H1 (cell line): ENCODE measurements at regions not wholly inside any gene's neighbourhood (a gene's known extent, or its start where the extent isn't known, plus 50 kb on each side); places are given as distances from the start of the nearest gene placed in this dataset.

ENCODE experiments used
- CTCF ChIA-PET: fragments of 300-600 bp; sonication (Branson Sonifier 250); formaldehyde crosslinking; loops from one replicate; lab custom pipeline; 2021; ENCODE audit not compliant: partially characterized antibody; lab: Charles Lee
- POLR2A ChIA-PET: fragments of 300-600 bp; sonication (Branson Sonifier 250); formaldehyde crosslinking; loops from one replicate; lab custom pipeline; 2021; ENCODE audit warnings: inconsistent platforms; ENCODE audit not compliant: partially characterized antibody; lab: Charles Lee
- DNase-seq, 2 experiments: peaks; one replicate each; pipeline versions ENCODE4 v3.0.0 to v3.0.0-alpha.2; 2010 to 2022; ENCODE audit warnings: low spot score in 2 of 2, low read depth in 1 of 2, mixed read lengths in 1 of 2
- FAIRE-seq: peaks from 2 replicates; lab custom pipeline; 2011; peaks lifted over from hg19 to GRCh38; lab: Jason Lieb, UNC
- H2AFZ ChIP-seq: 2 replicates; pipeline ENCODE4 v1.8.1; 2012; ENCODE audit warnings: low read length, inconsistent platforms
- H2AK5ac ChIP-seq: 2 replicates; pipeline ENCODE4 v1.6.1; 2013; ENCODE audit warnings: low read depth, low read length
- H2BK120ac ChIP-seq: replicated peaks from 2 replicates; pipeline ENCODE3; 2013; ENCODE audit warnings: low read depth, low read length, inconsistent platforms
- H2BK12ac ChIP-seq: 2 replicates; pipeline ENCODE4 v1.6.1; 2013; ENCODE audit warnings: low read depth, low read length
- H2BK15ac ChIP-seq: 2 replicates; pipeline ENCODE4 v1.6.1; 2013; ENCODE audit warnings: low read length
- H2BK20ac ChIP-seq: 2 replicates; pipeline ENCODE4 v1.6.1; 2013; ENCODE audit warnings: low read length
- H2BK5ac ChIP-seq: 2 replicates; pipeline ENCODE4 v1.6.1; 2013; ENCODE audit warnings: low read depth, low read length
- H3K14ac ChIP-seq: 2 replicates; pipeline ENCODE4 v1.6.1; 2013; ENCODE audit warnings: inconsistent platforms; ENCODE audit not compliant: insufficient read length
- H3K18ac ChIP-seq: 2 replicates; pipeline ENCODE4 v1.6.1; 2013; ENCODE audit warnings: low read length; ENCODE audit errors: extremely low read depth
- H3K23ac ChIP-seq: 2 replicates; pipeline ENCODE4 v1.6.1; 2013; ENCODE audit warnings: inconsistent platforms; ENCODE audit not compliant: insufficient read length
- H3K23me2 ChIP-seq: 2 replicates; pipeline ENCODE4 v1.6.1; 2013; ENCODE audit warnings: low read depth, low read length
- H3K27ac ChIP-seq: 2 replicates; pipeline ENCODE4 v1.6.1; 2011; ENCODE audit warnings: low read depth, low read length, inconsistent platforms
- H3K27me3 ChIP-seq, 4 experiments: replicated peaks in 1 of 4; 1 replicate in 1 of 4; 2 replicates in 3 of 4; pipeline versions ENCODE4 v1.6.1 to v1.8.1; 2011 to 2013; ENCODE audit warnings: low read length in 3 of 4, mild to moderate bottlenecking in 3 of 4, inconsistent platforms in 2 of 4, mixed read lengths in 2 of 4, moderate library complexity in 1 of 4; ENCODE audit not compliant: control insufficient read depth in 3 of 4, insufficient read depth in 3 of 4; ENCODE audit errors: extremely low read depth in 1 of 4
- H3K36me3 ChIP-seq, 4 experiments: 2 replicates each; pipeline versions ENCODE4 v1.6.1 to v1.8.1; 2011 to 2013; ENCODE audit warnings: mild to moderate bottlenecking in 4 of 4, low read length in 3 of 4, moderate library complexity in 2 of 4, control low read depth in 1 of 4, inconsistent platforms in 1 of 4; ENCODE audit not compliant: insufficient read depth in 4 of 4, control insufficient read depth in 2 of 4
- H3K4ac ChIP-seq: replicated peaks from 2 replicates; pipeline ENCODE3; 2013; ENCODE audit warnings: low read length, low read depth, mixed read lengths, inconsistent platforms; ENCODE audit not compliant: insufficient read length
- H3K4me1 ChIP-seq, 4 experiments: replicated peaks in 1 of 4; 1 replicate in 1 of 4; 2 replicates in 3 of 4; pipeline versions ENCODE4 v1.6.1 to v1.8.1; 2011 to 2013; ENCODE audit warnings: low read length in 3 of 4, inconsistent platforms in 2 of 4, mixed read lengths in 1 of 4; ENCODE audit not compliant: insufficient read depth in 4 of 4, control insufficient read depth in 3 of 4
- H3K4me2 ChIP-seq, 2 experiments: 2 replicates each; pipeline versions ENCODE4 v1.6.1 to v1.8.1; 2011 to 2013; ENCODE audit warnings: low read depth in 2 of 2, low read length in 2 of 2, control low read depth in 1 of 2, inconsistent platforms in 1 of 2, mild to moderate bottlenecking in 1 of 2; ENCODE audit not compliant: insufficient read depth in 1 of 2
- H3K4me3 ChIP-seq, 4 experiments: fragments of 200-600, 300-600 bp in 1 of 4; sonication (generic), shearing (Covaris generic), sonication (Bioruptor Twin) in 1 of 4; 2 replicates each; pipeline versions ENCODE4 v1.5.1 to v1.8.1; 2011 to 2016; ENCODE audit warnings: low read length in 4 of 4, low read depth in 3 of 4, control low read depth in 2 of 4, inconsistent platforms in 2 of 4, mild to moderate bottlenecking in 2 of 4, mixed read lengths in 1 of 4, moderate library complexity in 1 of 4; ENCODE audit not compliant: insufficient read depth in 2 of 4; ENCODE audit errors: extremely low read depth in 1 of 4
- H3K56ac ChIP-seq: replicated peaks from 2 replicates; pipeline ENCODE3; 2013; ENCODE audit warnings: low read depth, mild to moderate bottlenecking, mixed read lengths, low read length, inconsistent platforms; ENCODE audit not compliant: insufficient read length
- H3K79me1 ChIP-seq: 2 replicates; pipeline ENCODE4 v1.6.1; 2013; ENCODE audit warnings: low read depth, low read length, control low read depth
- H3K79me2 ChIP-seq, 2 experiments: 2 replicates each; pipeline versions ENCODE4 v1.6.1 to v1.8.1; 2012 to 2013; ENCODE audit warnings: low read length in 2 of 2, mild to moderate bottlenecking in 2 of 2, inconsistent platforms in 1 of 2; ENCODE audit not compliant: insufficient read depth in 2 of 2, control insufficient read depth in 1 of 2
- H3K9ac ChIP-seq, 4 experiments: replicated peaks in 1 of 4; 1 replicate in 1 of 4; 2 replicates in 3 of 4; pipeline versions ENCODE4 v1.6.1 to v1.8.1; 2011 to 2013; ENCODE audit warnings: low read depth in 3 of 4, low read length in 3 of 4, control low read depth in 2 of 4, mild to moderate bottlenecking in 2 of 4, moderate library complexity in 2 of 4, inconsistent platforms in 1 of 4; ENCODE audit errors: extremely low read depth in 1 of 4
- H3K9me3 ChIP-seq, 2 experiments: 2 replicates each; pipeline versions ENCODE4 v1.6.1 to v1.8.1; 2012 to 2013; ENCODE audit warnings: mild to moderate bottlenecking in 2 of 2, moderate library complexity in 2 of 2, control low read depth in 1 of 2, inconsistent platforms in 1 of 2, low read depth in 1 of 2, low read length in 1 of 2, mixed read lengths in 1 of 2; ENCODE audit not compliant: insufficient read depth in 2 of 2
- H4K20me1 ChIP-seq, 2 experiments: replicated peaks in 1 of 2; 2 replicates each; pipeline versions ENCODE3 to v1.8.1; 2011 to 2013; ENCODE audit warnings: inconsistent platforms in 2 of 2, low read length in 2 of 2, mild to moderate bottlenecking in 1 of 2; ENCODE audit not compliant: insufficient read depth in 2 of 2, control insufficient read depth in 1 of 2
- H4K5ac ChIP-seq: 2 replicates; pipeline ENCODE4 v1.6.1; 2013; ENCODE audit warnings: low read length, low read depth, mixed read lengths, inconsistent platforms; ENCODE audit not compliant: insufficient read length
- H4K8ac ChIP-seq: 2 replicates; pipeline ENCODE4 v1.8.0; 2013; ENCODE audit warnings: mild to moderate bottlenecking, moderate library complexity, low read length, inconsistent platforms; ENCODE audit not compliant: insufficient read depth; ENCODE audit errors: extremely low read depth
- H4K91ac ChIP-seq: replicated peaks from 2 replicates; pipeline ENCODE3; 2013; ENCODE audit warnings: low read length, mixed read lengths, inconsistent platforms; ENCODE audit not compliant: insufficient read length
- BACH1 ChIP-seq: IDR thresholded peaks from 2 replicates; pipeline ENCODE4 v1.6.1; 2012; ENCODE audit warnings: low read length, improper control_type of control experiment
- CREB1 ChIP-seq: IDR thresholded peaks from 2 replicates; pipeline ENCODE4 v1.6.1; 2012; ENCODE audit warnings: inconsistent platforms
- EGR1 ChIP-seq: IDR thresholded peaks from 2 replicates; pipeline ENCODE4 v1.6.1; 2011; ENCODE audit warnings: low read depth, low read length, borderline replicate concordance
- JUN ChIP-seq: IDR thresholded peaks from 2 replicates; pipeline ENCODE4 v1.6.1; 2011; ENCODE audit warnings: low read depth, mild to moderate bottlenecking, improper control_type of control experiment, low read length
- KDM1A ChIP-seq: fragments of 200-600, 300-600 bp; sonication (generic); IDR thresholded peaks from 2 replicates; pipeline ENCODE4 v1.7.1; 2016; ENCODE audit warnings: mild to moderate bottlenecking, low read length, borderline replicate concordance
- MAFK ChIP-seq: IDR thresholded peaks from 2 replicates; pipeline ENCODE4 v1.6.1; 2012; ENCODE audit warnings: low read depth, mild to moderate bottlenecking, improper control_type of control experiment, low read length
- NRF1 ChIP-seq: IDR thresholded peaks from 2 replicates; pipeline ENCODE4 v1.6.1; 2011; ENCODE audit warnings: mild to moderate bottlenecking, low read depth, low read length, improper control_type of control experiment
- PHF8 ChIP-seq: fragments of 200-600 bp; sonication (generic); conservative IDR thresholded peaks from 2 replicates; pipeline ENCODE4 v1.7.1; 2012; ENCODE audit warnings: low read depth, mild to moderate bottlenecking, inconsistent platforms, low read length, moderate library complexity
- POLR2AphosphoS5 ChIP-seq: IDR thresholded peaks from 2 replicates; pipeline ENCODE4 v1.6.1; 2011; ENCODE audit warnings: low read depth, low read length
- SUZ12 ChIP-seq: fragments of 200-600 bp; sonication (generic); IDR thresholded peaks from 2 replicates; pipeline ENCODE4 v1.6.1; 2012; ENCODE audit warnings: mild to moderate bottlenecking, inconsistent platforms, low read length, moderate library complexity, mixed read lengths
- WGBS, 2 experiments: shearing (Covaris generic) in 1 of 2; methylation state at CpG; one replicate each; pipeline versions ENCODE4 v1.1.6 to v1.1.7; 2013 to 2015; ENCODE audit warnings: low lambda C conversion rate in 2 of 2, mixed read lengths in 2 of 2, inconsistent platforms in 1 of 2, low coverage in 1 of 2, missing lambda C conversion rate in 1 of 2; ENCODE audit not compliant: insufficient replicate concordance in 2 of 2, insufficient coverage in 1 of 2, insufficient read length in 1 of 2; ENCODE audit errors: extremely low coverage in 1 of 2, missing lambda C conversion rate in 1 of 2; 5-methylcytosine and 5-hydroxymethylcytosine counted together

DNA sequence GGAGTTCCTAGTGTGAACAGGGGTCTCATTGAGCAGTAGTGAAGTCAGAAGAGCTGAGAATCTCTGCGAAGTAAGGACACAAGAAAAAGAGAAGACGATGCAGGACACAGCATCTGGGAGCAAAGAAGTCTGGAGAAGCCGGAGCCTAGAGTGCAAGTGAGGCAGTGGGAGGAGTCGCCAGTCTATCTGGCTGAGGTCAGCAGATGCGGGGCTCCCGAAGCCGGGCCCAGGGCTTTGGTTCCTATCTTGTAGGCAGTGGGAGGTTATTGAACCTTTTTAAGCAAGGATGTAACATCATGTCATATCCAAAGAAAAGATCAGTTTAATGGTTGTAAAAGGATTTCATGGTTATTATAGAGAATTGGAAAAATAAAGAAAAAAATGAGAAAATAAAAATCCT lies 90.8 kb upstream of the KCTD1 start:
- Histone ChIP-seq H4K5ac (no peak overlapping the region), H4K20me1 (no peaks in the 10 kb centered on the region), H2BK120ac (no peak overlapping the region), H3K79me1 (no peaks in the 10 kb centered on the region), H3K4me1 (no peaks in the 10 kb centered on the region)
- no peak for FAIRE-seq
- no peak for TF ChIP-seq MAFK
- no peak for TF ChIP-seq CREB1
- TF ChIP-seq SUZ12: no peak
- TF ChIP-seq POLR2AphosphoS5: no peak
- TF ChIP-seq NRF1: no peak
- no peak for TF ChIP-seq EGR1
- TF ChIP-seq JUN: no peak
- no peak for TF ChIP-seq BACH1
- TF ChIP-seq KDM1A: no peak
- TF ChIP-seq PHF8: no peak
- TF ChIP-seq, all 59 proteins: peak for 0
- no peak overlapping the region for H2BK5ac ChIP-seq
- no peak overlapping the region for H3K4me3 ChIP-seq
- POLR2A ChIA-PET: no interaction called here
- no peak overlapping the region for H3K56ac ChIP-seq
- no peak overlapping the region for H3K14ac ChIP-seq
- H2BK15ac ChIP-seq: no peak overlapping the region
- no peak overlapping the region for H3K4ac ChIP-seq
- no peak overlapping the region for H3K23ac ChIP-seq
- CTCF ChIA-PET: interaction anchor here (2.0 kb wide), 1 partner anchor 10 kb away, joined by 6 read pairs; no protein-coding TSS in a partner anchor
- H3K9me3 ChIP-seq: no peaks in the 10 kb centered on the region
- H2BK12ac ChIP-seq: no peak overlapping the region
- no peak overlapping the region for H2AFZ ChIP-seq
- no peak overlapping the region for H3K27ac ChIP-seq
- DNase-seq: no peak
- WGBS, 2 experiments: 78% methylated on average over 7 of the region's 7 CpGs; no CpG with 5 or more reads in 1 of the 2 experiments
- no peak overlapping the region for H2AK5ac ChIP-seq
- H3K18ac ChIP-seq: no peak overlapping the region
- H3K36me3 ChIP-seq: no peaks in the 10 kb centered on the region
- H3K4me2 ChIP-seq: no peak overlapping the region
- H3K9ac ChIP-seq: no peak overlapping the region
- H4K91ac ChIP-seq: no peak overlapping the region
- H4K8ac ChIP-seq: no peak overlapping the region
- 0 out of 2 replicates have a peak, but pooled peaks cover under 1% of the 10 kb centered on the region for H3K23me2 ChIP-seq
- no peaks in the 10 kb centered on the region for H3K79me2 ChIP-seq
- no peaks in the 10 kb centered on the region; a peak in 2 of 7 replicates for H3K27me3 ChIP-seq
- no peak overlapping the region for H2BK20ac ChIP-seq
